IMR-90 (cell line): ENCODE measurements at regions not wholly inside any gene's neighbourhood (a gene's known extent, or its start where the extent isn't known, plus 50 kb on each side); places are given as distances from the start of the nearest gene placed in this dataset.
"Not testable (repeated sequence)": the region's sequence is repeated elsewhere in the genome, so short reads cannot be mapped to it uniquely, and the experiment has no call there.

Experiments
- ATAC-seq: fragments of 200-7000 bp; cut with Tn5 transposase; 2 replicates; pipeline ENCODE4 v1.9.1; 2020; ENCODE audit warnings: low read depth, mild to moderate bottlenecking, moderate library complexity
- BruUV-seq: library from RNA; stranded (reverse); fragments of 400-500 nt; replicated peaks from 2 replicates; lab custom pipeline; 2021; lab: Mats Ljungman, UMichigan
- CTCF ChIA-PET: fragments of 300-600 bp; formaldehyde crosslinking; extraction: SDS; loops from one replicate; lab custom pipeline; 2021; ENCODE audit warnings: antibody characterized with exemption; lab: Yijun Ruan, JAX
- POLR2A ChIA-PET: fragments of 300-600 bp; sonication (Branson Sonifier 250); formaldehyde crosslinking; loops from one replicate; lab custom pipeline; 2022; ENCODE audit warnings: antibody characterized with exemption; ENCODE audit not compliant: unreplicated experiment; lab: Charles Lee
- DNase-seq: peaks from one replicate; pipeline ENCODE4 v3.0.0; 2013
- H2AFZ ChIP-seq: replicated peaks from 2 replicates; pipeline ENCODE3; 2013; ENCODE audit warnings: low read length, mild to moderate bottlenecking; ENCODE audit not compliant: poor library complexity
- H2AK5ac ChIP-seq: 2 replicates; pipeline ENCODE4 v1.6.1; 2013; ENCODE audit warnings: low read depth, low read length, inconsistent platforms
- H2AK9ac ChIP-seq: replicated peaks from 2 replicates; pipeline ENCODE3; 2013; ENCODE audit warnings: mild to moderate bottlenecking, low read depth, low read length, moderate library complexity; ENCODE audit not compliant: poor library complexity
- H2BK120ac ChIP-seq: 2 replicates; pipeline ENCODE4 v1.6.1; 2013; ENCODE audit warnings: low read depth, low read length, inconsistent platforms
- H2BK15ac ChIP-seq: 3 replicates; pipeline ENCODE4 v1.6.1; 2013; ENCODE audit warnings: low read depth, low read length, inconsistent platforms
- H2BK20ac ChIP-seq: 2 replicates; pipeline ENCODE4 v1.6.1; 2013; ENCODE audit warnings: low read depth, mild to moderate bottlenecking, inconsistent platforms, low read length, moderate library complexity
- H2BK5ac ChIP-seq: 2 replicates; pipeline ENCODE4 v1.6.1; 2013; ENCODE audit warnings: mild to moderate bottlenecking, low read depth, low read length, inconsistent platforms; ENCODE audit not compliant: poor library complexity, severe bottlenecking
- H3K14ac ChIP-seq: replicated peaks from 2 replicates; pipeline ENCODE4 v1.6.1; 2013; ENCODE audit warnings: low read depth, low read length, inconsistent platforms
- H3K18ac ChIP-seq: 2 replicates; pipeline ENCODE4 v1.6.1; 2013; ENCODE audit warnings: low read depth, low read length, control low read depth
- H3K23ac ChIP-seq: 2 replicates; pipeline ENCODE4 v1.6.1; 2013; ENCODE audit warnings: low read depth, low read length, inconsistent platforms
- H3K27ac ChIP-seq: 2 replicates; pipeline ENCODE4 v1.5.1; 2013; ENCODE audit warnings: mild to moderate bottlenecking, control low read depth, low read length; ENCODE audit not compliant: insufficient read depth
- H3K27me3 ChIP-seq: 2 replicates; pipeline ENCODE4 v1.6.1; 2013; ENCODE audit warnings: low read length; ENCODE audit not compliant: control insufficient read depth, insufficient read depth
- H3K36me3 ChIP-seq: 2 replicates; pipeline ENCODE4 v1.6.1; 2013; ENCODE audit warnings: low read length, mixed read lengths; ENCODE audit not compliant: control insufficient read depth, insufficient read depth
- H3K4ac ChIP-seq: 2 replicates; pipeline ENCODE4 v1.6.1; 2013; ENCODE audit warnings: low read depth, low read length, inconsistent platforms
- H3K4me1 ChIP-seq: 2 replicates; pipeline ENCODE4 v1.6.1; 2013; ENCODE audit warnings: low read length, mixed read lengths; ENCODE audit not compliant: control insufficient read depth, insufficient read depth
- H3K4me2 ChIP-seq: 2 replicates; pipeline ENCODE4 v1.6.1; 2013; ENCODE audit warnings: low read depth, mild to moderate bottlenecking, control low read depth, low read length, moderate library complexity
- H3K4me3 ChIP-seq: 2 replicates; pipeline ENCODE4 v1.5.1; 2013; ENCODE audit warnings: low read depth, mild to moderate bottlenecking, control low read depth, low read length, moderate library complexity; ENCODE audit not compliant: insufficient read depth
- H3K56ac ChIP-seq: 2 replicates; pipeline ENCODE4 v1.6.1; 2013; ENCODE audit warnings: low read length, inconsistent platforms; ENCODE audit not compliant: insufficient read depth; ENCODE audit errors: extremely low read depth
- H3K79me1 ChIP-seq, 2 experiments: 2 replicates each; pipeline ENCODE4 v1.6.1; 2013; ENCODE audit warnings: low read length in 2 of 2, inconsistent platforms in 1 of 2, low read depth in 1 of 2
- H3K9ac ChIP-seq: 2 replicates; pipeline ENCODE4 v1.6.1; 2013; ENCODE audit warnings: low read depth, low read length, control low read depth
- H3K9me1 ChIP-seq: 2 replicates; pipeline ENCODE4 v1.6.1; 2013; ENCODE audit warnings: low read length, inconsistent platforms; ENCODE audit not compliant: insufficient read depth
- H3K9me3 ChIP-seq: 2 replicates; pipeline ENCODE4 v1.6.1; 2013; ENCODE audit warnings: low read length; ENCODE audit not compliant: control insufficient read depth, insufficient read depth
- H4K20me1 ChIP-seq: 2 replicates; pipeline ENCODE4 v1.6.1; 2013; ENCODE audit warnings: low read length, inconsistent platforms; ENCODE audit not compliant: insufficient read depth
- H4K5ac ChIP-seq: 2 replicates; pipeline ENCODE4 v1.6.1; 2013; ENCODE audit warnings: mild to moderate bottlenecking, low read depth, low read length, control low read depth
- H4K8ac ChIP-seq, 2 experiments: 2 replicates each; pipeline ENCODE4 v1.6.1; 2013; ENCODE audit warnings: low read depth in 2 of 2, low read length in 2 of 2, control low read depth in 1 of 2, inconsistent platforms in 1 of 2
- H4K91ac ChIP-seq: 2 replicates; pipeline ENCODE4 v1.6.1; 2013; ENCODE audit warnings: low read depth, low read length, inconsistent platforms; ENCODE audit not compliant: insufficient read depth
- WGBS, 2 experiments: methylation state at CpG; one replicate each; pipeline versions ENCODE4 v1.1.5 to v1.1.7; 2013; ENCODE audit warnings: missing lambda C conversion rate in 2 of 2; ENCODE audit not compliant: insufficient read length in 1 of 2; ENCODE audit errors: extremely low coverage in 2 of 2; 5-methylcytosine and 5-hydroxymethylcytosine counted together
- dilution Hi-C: fragments of 300-500 bp; cut with HindIII; formaldehyde crosslinking; loops from one replicate; pipeline ENCODE4 v1.14.3; 2018; ENCODE audit warnings: low sequenced_read_pairs; ENCODE audit not compliant: unreplicated experiment
- in situ Hi-C: fragments of 300-500 bp; cut with MboI; formaldehyde crosslinking; loops from 3 replicates; pipeline ENCODE4 v1.14.3; 2019; ENCODE audit warnings: low sequenced_read_pairs, inconsistent platforms, mixed read lengths
- intact Hi-C: fragments of 100-400 bp; cut with micrococcal nuclease; formaldehyde crosslinking; loops from 2 replicates; pipeline ENCODE4 v1.10.0; 2022

DNA sequence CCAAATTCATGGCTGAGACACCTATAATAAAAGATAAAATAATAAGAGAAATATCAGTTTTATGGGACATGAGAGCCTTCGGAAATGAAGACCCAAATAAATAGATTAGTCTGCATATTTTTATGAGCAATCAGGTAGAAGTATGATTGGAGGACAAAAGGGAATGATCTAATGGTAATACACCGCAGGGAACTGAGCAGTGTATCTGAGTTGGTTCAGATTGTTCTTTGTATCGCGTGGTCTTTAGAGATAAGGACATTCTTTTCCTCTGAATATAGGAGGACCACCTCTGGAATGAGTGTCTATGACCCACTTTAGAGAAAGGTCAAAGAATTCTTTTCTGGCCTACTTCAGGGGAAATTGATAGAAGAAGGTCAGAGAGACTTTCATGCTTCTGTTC, 801.8 kb upstream of the CHD1 start:
- H3K56ac ChIP-seq, H2AFZ ChIP-seq, H3K4me1 ChIP-seq, H3K27ac ChIP-seq, intact Hi-C loops, dilution Hi-C loops, CTCF ChIA-PET, H3K27me3 ChIP-seq, H3K9me3 ChIP-seq, H3K4me2 ChIP-seq, H2BK15ac ChIP-seq, H3K79me1 ChIP-seq, H4K91ac ChIP-seq, H3K23ac ChIP-seq, H3K9ac ChIP-seq, H2BK120ac ChIP-seq, POLR2A ChIA-PET, BruUV-seq, H2BK5ac ChIP-seq, H4K20me1 ChIP-seq, ATAC-seq, H3K4ac ChIP-seq, H4K8ac ChIP-seq, H3K36me3 ChIP-seq, H2BK20ac ChIP-seq, DNase-seq, H2AK9ac ChIP-seq, H3K14ac ChIP-seq, H3K18ac ChIP-seq, H2AK5ac ChIP-seq, in situ Hi-C loops, H3K9me1 ChIP-seq, H3K4me3 ChIP-seq, H4K5ac ChIP-seq: not testable (repeated sequence)
- WGBS, 2 experiments, result no CpG with 5 or more reads among the region's 4 CpGs
